ENCODE measurements at regions not wholly inside any gene's neighbourhood (a gene's known extent, or its start where the extent isn't known, plus 50 kb on each side); places are given as distances from the start of the nearest gene placed in this dataset.

DNA sequence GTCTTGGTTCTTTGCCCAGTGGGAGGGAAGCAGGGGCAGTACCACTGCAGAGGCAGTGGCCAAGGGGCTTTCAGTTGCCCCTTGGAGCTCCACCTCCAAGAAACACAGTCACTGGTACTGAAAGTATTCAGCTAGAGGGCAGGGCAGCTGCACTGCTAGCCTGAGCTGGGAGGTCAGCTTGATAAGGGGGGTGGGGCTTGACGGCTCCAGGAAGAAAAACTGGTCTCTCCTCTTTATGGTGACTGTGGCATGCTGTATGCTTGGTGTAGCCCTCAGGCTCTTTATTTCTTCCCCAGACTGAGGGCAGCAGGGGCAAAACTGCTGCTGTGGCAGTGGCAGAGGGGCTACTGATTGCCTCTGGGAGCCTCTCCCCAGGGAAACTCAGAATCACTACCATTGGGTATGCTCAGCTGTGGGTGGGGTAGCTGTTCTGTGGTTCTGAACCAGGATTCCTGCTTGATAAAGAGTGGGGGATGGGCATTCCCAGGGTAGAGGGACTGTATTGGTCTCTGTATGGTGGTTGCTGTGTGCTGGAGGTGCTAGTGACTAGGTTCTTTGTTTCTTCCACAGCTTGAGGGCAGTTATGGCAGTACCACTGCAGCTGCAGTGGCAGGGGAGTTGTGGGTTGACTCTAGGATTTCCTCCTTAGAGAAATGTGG, 134.6 kb upstream of the SCN7A start:
- H3K79me2 ChIP-seq (ENCODE audit: insufficient read depth, low read length), result no peaks in the 10 kb centered on the region
- ATAC-seq (no peak), DNase-seq (ENCODE audit: low read depth, low spot score) (no peak)
- BruUV-seq (replicated peaks), result no TSS peak
- no peak overlapping the region for H3K27ac ChIP-seq (ENCODE audit: low read depth, low read length)
- H3K4me2 ChIP-seq (ENCODE audit: low read length), result no peak overlapping the region
- TF ChIP-seq ZFX (IDR thresholded peaks at IDR 0.05) (no peak), POLR2AphosphoS5 (IDR thresholded peaks at IDR 0.05; ENCODE audit: low read depth, low read length) (no peak), JUND (IDR thresholded peaks at IDR 0.05) (no peak), YY1 (IDR thresholded peaks at IDR 0.05; ENCODE audit: extremely low read depth, insufficient replicate concordance, low read depth, low read length) (no peak), ELF1 (IDR thresholded peaks at IDR 0.05; ENCODE audit: borderline replicate concordance, low read depth) (no peak), POLR2A (IDR thresholded peaks at IDR 0.05; ENCODE audit: borderline replicate concordance, extremely low read depth, insufficient read depth, insufficient read length) (no peak)
- TF ChIP-seq, protein P1, sequence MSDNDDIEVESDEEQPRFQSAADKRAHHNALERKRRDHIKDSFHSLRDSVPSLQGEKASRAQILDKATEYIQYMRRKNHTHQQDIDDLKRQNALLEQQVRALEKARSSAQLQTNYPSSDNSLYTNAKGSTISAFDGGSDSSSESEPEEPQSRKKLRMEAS (IDR thresholded peaks at IDR 0.05), result no peak
- TF ChIP-seq, protein P2, sequence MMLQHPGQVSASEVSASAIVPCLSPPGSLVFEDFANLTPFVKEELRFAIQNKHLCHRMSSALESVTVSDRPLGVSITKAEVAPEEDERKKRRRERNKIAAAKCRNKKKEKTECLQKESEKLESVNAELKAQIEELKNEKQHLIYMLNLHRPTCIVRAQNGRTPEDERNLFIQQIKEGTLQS (IDR thresholded peaks at IDR 0.05), result no peak
- CTCF ChIA-PET, result interaction anchor here (1.0 kb wide), 1 partner anchor 89 kb away, joined by 3 read pairs; no protein-coding TSS in a partner anchor
- intact Hi-C loops (cut with micrococcal nuclease), result no loop called here
- H3K36me3 ChIP-seq (ENCODE audit: control insufficient read depth in 1 of 2, insufficient read depth in 2 of 2, low read length in 2 of 2), result no peaks in the 10 kb centered on the region
- H2AFZ ChIP-seq (ENCODE audit: low read depth, low read length, poor library complexity, severe bottlenecking), result no peak overlapping the region
- no peaks in the 10 kb centered on the region for H3K27me3 ChIP-seq (ENCODE audit: insufficient read depth, low read length)
- no peaks in the 10 kb centered on the region for H4K20me1 ChIP-seq (ENCODE audit: insufficient read depth)
- H3K4me3 ChIP-seq (replicated peaks in 1 of 2; ENCODE audit: low read depth in 1 of 2, low read length in 2 of 2), result no peak overlapping the region
- POLR2A ChIA-PET, result interaction anchor here (0.5 kb wide), 1 partner anchor 1108 kb away, joined by 4 read pairs; no protein-coding TSS in a partner anchor
- no peaks in the 10 kb centered on the region; a peak in 2 of 4 replicates for H3K9me3 ChIP-seq (ENCODE audit: control insufficient read depth in 1 of 2, insufficient read depth in 1 of 2, low read depth in 1 of 2, low read length in 2 of 2)
- H3K9me2 ChIP-seq (ENCODE audit: insufficient read depth), result no peaks in the 10 kb centered on the region
- no peak overlapping the region for H3K9ac ChIP-seq (ENCODE audit: low read length)
- H3K4me1 ChIP-seq (ENCODE audit: control insufficient read depth in 1 of 2, insufficient read depth in 2 of 2, low read length in 2 of 2), result no peaks in the 10 kb centered on the region
- RAD21 ChIA-PET (ENCODE audit: low non-redundant PET in 1 of 2, low total read pairs in 2 of 2, uncharacterized antibody in 2 of 2, unreplicated experiment in 2 of 2), result no interaction called here

DNA sequence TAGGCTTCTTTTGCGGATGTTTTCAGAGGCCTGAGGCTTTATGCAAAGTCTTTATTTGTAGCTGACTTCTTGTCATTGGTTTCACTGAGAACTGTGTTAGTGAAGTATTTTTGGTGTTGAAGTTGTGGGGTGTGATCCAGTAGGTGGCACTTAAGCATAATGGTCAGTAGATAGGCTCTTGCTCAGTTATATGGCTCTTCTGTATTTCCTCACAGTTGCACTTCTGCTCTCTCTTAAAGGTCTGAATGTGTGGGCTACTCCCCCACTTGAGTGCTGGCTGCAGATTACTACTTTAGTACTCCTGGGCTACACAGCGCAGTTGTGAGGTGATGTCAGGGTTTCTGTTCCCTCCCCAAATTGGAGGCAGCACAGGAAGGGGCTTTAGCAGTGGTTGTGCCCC, 133.8 kb upstream of the SCN7A start:
- no peaks in the 10 kb centered on the region for H3K4me1 ChIP-seq (ENCODE audit: control insufficient read depth in 1 of 2, insufficient read depth in 2 of 2, low read length in 2 of 2)
- DNase-seq (ENCODE audit: low read depth, low spot score) (no peak), ATAC-seq (no peak)
- no peak overlapping the region for H3K9ac ChIP-seq (ENCODE audit: low read length)
- TF ChIP-seq, protein P2 (IDR thresholded peaks at IDR 0.05), result no peak
- TF ChIP-seq, protein P3, sequence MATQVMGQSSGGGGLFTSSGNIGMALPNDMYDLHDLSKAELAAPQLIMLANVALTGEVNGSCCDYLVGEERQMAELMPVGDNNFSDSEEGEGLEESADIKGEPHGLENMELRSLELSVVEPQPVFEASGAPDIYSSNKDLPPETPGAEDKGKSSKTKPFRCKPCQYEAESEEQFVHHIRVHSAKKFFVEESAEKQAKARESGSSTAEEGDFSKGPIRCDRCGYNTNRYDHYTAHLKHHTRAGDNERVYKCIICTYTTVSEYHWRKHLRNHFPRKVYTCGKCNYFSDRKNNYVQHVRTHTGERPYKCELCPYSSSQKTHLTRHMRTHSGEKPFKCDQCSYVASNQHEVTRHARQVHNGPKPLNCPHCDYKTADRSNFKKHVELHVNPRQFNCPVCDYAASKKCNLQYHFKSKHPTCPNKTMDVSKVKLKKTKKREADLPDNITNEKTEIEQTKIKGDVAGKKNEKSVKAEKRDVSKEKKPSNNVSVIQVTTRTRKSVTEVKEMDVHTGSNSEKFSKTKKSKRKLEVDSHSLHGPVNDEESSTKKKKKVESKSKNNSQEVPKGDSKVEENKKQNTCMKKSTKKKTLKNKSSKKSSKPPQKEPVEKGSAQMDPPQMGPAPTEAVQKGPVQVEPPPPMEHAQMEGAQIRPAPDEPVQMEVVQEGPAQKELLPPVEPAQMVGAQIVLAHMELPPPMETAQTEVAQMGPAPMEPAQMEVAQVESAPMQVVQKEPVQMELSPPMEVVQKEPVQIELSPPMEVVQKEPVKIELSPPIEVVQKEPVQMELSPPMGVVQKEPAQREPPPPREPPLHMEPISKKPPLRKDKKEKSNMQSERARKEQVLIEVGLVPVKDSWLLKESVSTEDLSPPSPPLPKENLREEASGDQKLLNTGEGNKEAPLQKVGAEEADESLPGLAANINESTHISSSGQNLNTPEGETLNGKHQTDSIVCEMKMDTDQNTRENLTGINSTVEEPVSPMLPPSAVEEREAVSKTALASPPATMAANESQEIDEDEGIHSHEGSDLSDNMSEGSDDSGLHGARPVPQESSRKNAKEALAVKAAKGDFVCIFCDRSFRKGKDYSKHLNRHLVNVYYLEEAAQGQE (IDR thresholded peaks at IDR 0.05; ENCODE audit: low read depth), result no peak
- no peak for TF ChIP-seq POLR2A (IDR thresholded peaks at IDR 0.05; ENCODE audit: borderline replicate concordance, extremely low read depth, insufficient read depth, insufficient read length)
- no peak for TF ChIP-seq FOSL1 (IDR thresholded peaks at IDR 0.05; ENCODE audit: low read depth)
- no peak for TF ChIP-seq ZFX (IDR thresholded peaks at IDR 0.05)
- RAD21 ChIA-PET (ENCODE audit: low non-redundant PET in 1 of 2, low total read pairs in 2 of 2, uncharacterized antibody in 2 of 2, unreplicated experiment in 2 of 2), result no interaction called here
- H3K9me3 ChIP-seq (ENCODE audit: control insufficient read depth in 1 of 2, insufficient read depth in 1 of 2, low read depth in 1 of 2, low read length in 2 of 2), result no peaks in the 10 kb centered on the region; a peak in 2 of 4 replicates
- no peak overlapping the region for H3K27ac ChIP-seq (ENCODE audit: low read depth, low read length)
- BruUV-seq (replicated peaks), result no TSS peak
- CTCF ChIA-PET, result interaction anchor here (1.0 kb wide), 1 partner anchor 88 kb away, joined by 3 read pairs; no protein-coding TSS in a partner anchor
- H3K79me2 ChIP-seq (ENCODE audit: insufficient read depth, low read length), result no peaks in the 10 kb centered on the region
- H3K4me3 ChIP-seq (replicated peaks in 1 of 2; ENCODE audit: low read depth in 1 of 2, low read length in 2 of 2), result no peak overlapping the region
- no peaks in the 10 kb centered on the region for H3K27me3 ChIP-seq (ENCODE audit: insufficient read depth, low read length)
- H4K20me1 ChIP-seq (ENCODE audit: insufficient read depth), result no peaks in the 10 kb centered on the region
- no peak overlapping the region for H2AFZ ChIP-seq (ENCODE audit: low read depth, low read length, poor library complexity, severe bottlenecking)
- H3K36me3 ChIP-seq (ENCODE audit: control insufficient read depth in 1 of 2, insufficient read depth in 2 of 2, low read length in 2 of 2), result no peaks in the 10 kb centered on the region
- H3K9me2 ChIP-seq (ENCODE audit: insufficient read depth), result no peaks in the 10 kb centered on the region
- intact Hi-C loops (cut with micrococcal nuclease), result no loop called here
- no peak overlapping the region for H3K4me2 ChIP-seq (ENCODE audit: low read length)
- POLR2A ChIA-PET, result no interaction called here
